ENCODE measurements at regions not wholly inside any gene's neighbourhood (a gene's known extent, or its start where the extent isn't known, plus 50 kb on each side); places are given as distances from the start of the nearest gene placed in this dataset.

- Histone ChIP-seq H4K8ac (replicated peaks; ENCODE audit: insufficient read length, low read depth, low read length) (no peak overlapping the region), H2BK120ac (ENCODE audit: low read depth, low read length, poor library complexity, severe bottlenecking) (no peak overlapping the region), H3K79me1 (ENCODE audit: insufficient read depth, low read depth, low read length, poor library complexity, severe bottlenecking) (no peaks in the 10 kb centered on the region), H2BK15ac (ENCODE audit: low read depth, low read length) (no peak overlapping the region), H2BK12ac (ENCODE audit: insufficient read length, low read depth, low read length) (no peak overlapping the region), H2AFZ (ENCODE audit: low read length) (no peak overlapping the region), H3K27me3 (ENCODE audit: insufficient read depth, low read length) (no peaks in the 10 kb centered on the region), H3K27ac (ENCODE audit: insufficient read length, low read depth, low read length) (no peak overlapping the region), H4K5ac (ENCODE audit: insufficient read length, low read depth, low read length) (no peak overlapping the region), H3T11ph (ENCODE audit: low read length) (no peak overlapping the region), H2AK5ac (ENCODE audit: insufficient read length, low read length) (no peak overlapping the region), H3K56ac (ENCODE audit: insufficient read length, low read depth, low read length) (no peak overlapping the region), H3K23me2 (ENCODE audit: insufficient read length, low read depth, low read length, poor library complexity, severe bottlenecking) (no peaks in the 10 kb centered on the region), H3K4me2 (ENCODE audit: insufficient read depth, insufficient read length, low read length) (no peak overlapping the region), H3K79me2 (ENCODE audit: insufficient read depth, low read length) (no peaks in the 10 kb centered on the region), H3K18ac (ENCODE audit: insufficient read length, low read depth, low read length) (no peak overlapping the region), H3K9me3 (ENCODE audit: control insufficient read depth, low read depth, low read length) (no peaks in the 10 kb centered on the region), H3K4me1 (ENCODE audit: insufficient read depth, low read length) (no peaks in the 10 kb centered on the region), H3K23ac (ENCODE audit: insufficient read length, low read depth, low read length) (no peak overlapping the region), H3K4ac (ENCODE audit: low read depth, low read length) (no peak overlapping the region), H3K14ac (ENCODE audit: insufficient read depth, low read length) (no peak overlapping the region), H4K91ac (ENCODE audit: insufficient read length, low read depth, low read length) (no peak overlapping the region), H3K9ac (ENCODE audit: extremely low read depth, insufficient read length, low read length) (no peak overlapping the region), H2BK5ac (ENCODE audit: insufficient read length, low read length) (no peak overlapping the region), H4K20me1 (ENCODE audit: control insufficient read depth, insufficient read depth, insufficient read length) (no peaks in the 10 kb centered on the region), H2BK20ac (ENCODE audit: low read depth, low read length, poor library complexity, severe bottlenecking) (no peak overlapping the region)
- no CpG with 5 or more reads among the region's 12 CpGs for WGBS (ENCODE audit: extremely low coverage, insufficient read length, low lambda C conversion rate)
- Mint-ChIP-seq H3K36me3 (ENCODE audit: insufficient read depth in 1 of 3, low read depth in 3 of 3) (no peaks in the 10 kb centered on the region), H3K4me1 (peaks cover 4 to 6% of the 10 kb centered on the region in 2 experiments; a peak in 1 of 4 replicates), H3K27ac (no peak overlapping the region; a peak in 1 of 7 replicates), H3K9me3 (0 out of 5 replicates have a peak, but pooled peaks cover 0 to 2% of the 10 kb centered on the region in 2 experiments), H3K4me3 (no peak overlapping the region), H3K27me3 (ENCODE audit: low read depth) (peaks cover 1% of the 10 kb centered on the region)
- DNase-seq = no peak
- no peak for TF ChIP-seq CTCF (conservative IDR thresholded peaks at IDR 0.05)
Observed at GRCh38 chr15:101558221-101558941, 68.9 kb upstream of the PCSK6 start.

Data from H9 (cell line).